Natural killer cell (primary cell): ENCODE measurements at regions not wholly inside any gene's neighbourhood (a gene's known extent, or its start where the extent isn't known, plus 50 kb on each side); places are given as distances from the start of the nearest gene placed in this dataset.

Experiments used
- ATAC-seq, 3 donors: fragments of 150-1000 bp in 2 of 3; fragments of 200-7000 bp in 1 of 3; cut with Tn5 transposase; 1 replicate in 1 of 3; 2 replicates in 2 of 3; pipeline ENCODE4 v1.10.0; 2021; ENCODE audit warnings: mild to moderate bottlenecking in 2 of 3, moderate library complexity in 2 of 3
- DNase-seq, 2 donors: peaks; one replicate each; pipeline versions ENCODE4 v3.0.0 to v3.0.0-alpha.2; 2013 to 2021; ENCODE audit warnings: mixed read lengths in 1 of 2
- H3K27ac ChIP-seq: one replicate; pipeline ENCODE4 v1.5.1; 2013; ENCODE audit warnings: mild to moderate bottlenecking, low read length
- H3K27me3 ChIP-seq: one replicate; pipeline ENCODE4 v1.6.1; 2013; ENCODE audit warnings: low read length; ENCODE audit not compliant: control insufficient read depth, insufficient read depth
- H3K36me3 ChIP-seq: one replicate; pipeline ENCODE4 v1.6.1; 2013; ENCODE audit warnings: low read length; ENCODE audit not compliant: control insufficient read depth, insufficient read depth
- H3K4me1 ChIP-seq: one replicate; pipeline ENCODE4 v1.6.1; 2013; ENCODE audit warnings: low read length; ENCODE audit not compliant: control insufficient read depth, insufficient read depth
- H3K4me3 ChIP-seq: one replicate; pipeline ENCODE4 v1.5.1; 2013; ENCODE audit warnings: low read length
- H3K9me3 ChIP-seq: one replicate; pipeline ENCODE4 v1.6.1; 2013; ENCODE audit warnings: low read length; ENCODE audit not compliant: control insufficient read depth, insufficient read depth
- H3K27ac Mint-ChIP-seq, 2 donors: one replicate each; pipeline ENCODE4 v1.8.0; 2022; ENCODE audit warnings: mild to moderate bottlenecking in 2 of 2, mixed read lengths in 2 of 2, moderate library complexity in 1 of 2
- H3K27me3 Mint-ChIP-seq, 2 donors: one replicate each; pipeline ENCODE4 v1.8.0; 2022; ENCODE audit warnings: low read depth in 2 of 2, mixed read lengths in 2 of 2
- H3K36me3 Mint-ChIP-seq: one replicate; pipeline ENCODE4 v1.8.0; 2022; ENCODE audit warnings: mixed read lengths
- H3K4me1 Mint-ChIP-seq, 2 donors: one replicate each; pipeline ENCODE4 v1.8.0; 2022; ENCODE audit warnings: mixed read lengths in 2 of 2
- H3K4me3 Mint-ChIP-seq: one replicate; pipeline ENCODE4 v1.8.0; 2022; ENCODE audit warnings: mild to moderate bottlenecking, moderate library complexity, mixed read lengths
- H3K9me3 Mint-ChIP-seq, 2 donors: one replicate each; pipeline ENCODE4 v1.8.0; 2022; ENCODE audit warnings: mixed read lengths in 2 of 2
- CTCF ChIP-seq: fragments of 200-600 bp; IDR thresholded peaks from one replicate; pipeline ENCODE4 v1.8.0; 2022; ENCODE audit warnings: antibody characterized with exemption
- WGBS: methylation state at CpG from one replicate; pipeline ENCODE4 v1.1.7; 2013; ENCODE audit warnings: missing lambda C conversion rate; ENCODE audit not compliant: insufficient coverage; 5-methylcytosine and 5-hydroxymethylcytosine counted together
- intact Hi-C: fragments of 100-400 bp; cut with micrococcal nuclease; formaldehyde crosslinking; loops from one replicate; pipeline ENCODE4 v1.14.2; 2022

GRCh38 chr2:65802298-65802942 is 370.0 kb upstream of the SPRED2 start:
- Histone ChIP-seq H3K27me3 (no peaks in the 10 kb centered on the region), H3K4me1 (no peaks in the 10 kb centered on the region), H3K4me3 (no peak overlapping the region), H3K27ac (no peak overlapping the region), H3K36me3 (no peaks in the 10 kb centered on the region), H3K9me3 (peaks cover 4% of the 10 kb centered on the region)
- no peak for TF ChIP-seq CTCF
- no peaks in the 10 kb centered on the region for H3K36me3 Mint-ChIP-seq
- no peak for ATAC-seq
- no peak overlapping the region for H3K27ac Mint-ChIP-seq
- intact Hi-C loops = no loop called here
- WGBS = 76% methylated on average over 6 of the region's 6 CpGs
- H3K4me1 Mint-ChIP-seq = no peaks in the 10 kb centered on the region
- peaks cover 4 to 6% of the 10 kb centered on the region in 2 donors for H3K9me3 Mint-ChIP-seq
- DNase-seq = no peak
- peaks cover 0 to 3% of the 10 kb centered on the region in 2 donors for H3K27me3 Mint-ChIP-seq
- H3K4me3 Mint-ChIP-seq = no peak overlapping the region

- no peak overlapping the region for H3K4me3 ChIP-seq
- H3K27ac ChIP-seq = no peak overlapping the region
- no peaks in the 10 kb centered on the region for H3K4me1 ChIP-seq
- H3K27me3 ChIP-seq = no peaks in the 10 kb centered on the region
- no peak for TF ChIP-seq CTCF
- WGBS = 63% methylated on average over 1 of the region's 1 CpG
- H3K4me1 Mint-ChIP-seq = no peaks in the 10 kb centered on the region
- no peak overlapping the region for H3K27ac Mint-ChIP-seq
- H3K4me3 Mint-ChIP-seq = no peak overlapping the region
- no peak for DNase-seq
- H3K36me3 ChIP-seq = no peaks in the 10 kb centered on the region
- intact Hi-C loops = no loop called here
- H3K9me3 Mint-ChIP-seq = peaks cover 4 to 6% of the 10 kb centered on the region in 2 donors
- peaks cover 4% of the 10 kb centered on the region for H3K9me3 ChIP-seq
- no peaks in the 10 kb centered on the region for H3K36me3 Mint-ChIP-seq
- no peak for ATAC-seq
- H3K27me3 Mint-ChIP-seq = peaks cover 0 to 3% of the 10 kb centered on the region in 2 donors
These were observed 368.6 kb upstream of the SPRED2 start for GRCh38 chr2:65800998-65801397.

GRCh38 chr2:65799141-65799854 is 366.9 kb upstream of the SPRED2 start:
- Mint-ChIP-seq H3K27me3 (peaks cover 0 to 3% of the 10 kb centered on the region in 2 donors), H3K27ac (no peak overlapping the region), H3K4me3 (no peak overlapping the region), H3K36me3 (no peaks in the 10 kb centered on the region), H3K9me3 (peaks cover 0 to 2% of the 10 kb centered on the region in 2 donors), H3K4me1 (no peaks in the 10 kb centered on the region)
- Histone ChIP-seq H3K27ac (no peak overlapping the region), H3K36me3 (no peaks in the 10 kb centered on the region), H3K27me3 (no peaks in the 10 kb centered on the region), H3K4me3 (no peak overlapping the region), H3K9me3 (peaks cover 4% of the 10 kb centered on the region), H3K4me1 (no peaks in the 10 kb centered on the region)
- ATAC-seq (no peak), DNase-seq (no peak)
- 93% methylated on average over 5 of the region's 5 CpGs for WGBS
- no peak for TF ChIP-seq CTCF
- intact Hi-C loops = no loop called here
